Hematopoietic multipotent progenitor cell treated with erythropoietin and hydrocortisone succinate and interleukin-3 and kit ligand, for 8 days (in vitro differentiated cells): ENCODE measurements at regions not wholly inside any gene's neighbourhood (a gene's known extent, or its start where the extent isn't known, plus 50 kb on each side); places are given as distances from the start of the nearest gene placed in this dataset.
A peak's percentile ranks its signal among the peaks of the same experiment; 100 is the strongest.
"Not testable (repeated sequence)": the region's sequence is repeated elsewhere in the genome, so short reads cannot be mapped to it uniquely, and the experiment has no call there.

Experiments used
- DNase-seq: peaks from one replicate; pipeline ENCODE4 v3.0.0-alpha.2; 2015

DNA sequence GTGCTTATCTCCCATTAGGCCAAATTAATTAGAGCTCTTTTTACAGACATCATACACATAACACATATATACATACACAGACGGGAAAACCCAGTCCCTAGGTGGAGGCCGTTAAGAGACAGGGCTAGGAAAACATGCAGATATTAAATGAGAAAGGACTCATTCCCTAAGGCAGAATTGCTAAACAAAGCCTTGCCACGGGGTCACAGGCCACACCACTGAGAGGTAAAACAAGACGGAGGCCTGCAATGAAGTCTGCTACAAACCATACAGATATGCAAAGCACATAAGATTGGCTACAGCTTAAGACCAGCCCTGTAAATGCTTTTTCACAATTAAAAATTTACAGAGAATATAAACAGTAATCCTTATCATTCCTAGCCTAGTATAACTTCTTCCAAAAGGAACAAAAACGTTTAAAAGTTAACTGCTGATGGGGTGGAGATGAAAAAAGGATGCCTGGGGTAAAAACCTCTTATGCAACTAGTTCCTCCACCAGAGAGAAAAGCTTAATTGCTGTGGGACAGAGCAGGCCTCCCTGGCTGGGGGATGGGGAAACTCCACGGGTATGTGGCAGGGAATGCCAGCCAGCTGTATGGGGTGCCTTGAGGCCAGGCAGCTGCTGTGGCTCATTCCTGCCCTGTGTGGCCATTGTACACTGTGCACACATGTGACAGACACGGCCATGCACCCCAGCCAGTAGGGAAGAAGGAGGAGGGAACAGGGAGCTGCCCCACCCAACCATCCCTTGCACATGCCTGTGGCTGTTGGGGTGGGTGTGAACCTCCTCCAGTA lies 481.4 kb upstream of the LMCD1 start:
- DNase-seq, result no peak

DNA sequence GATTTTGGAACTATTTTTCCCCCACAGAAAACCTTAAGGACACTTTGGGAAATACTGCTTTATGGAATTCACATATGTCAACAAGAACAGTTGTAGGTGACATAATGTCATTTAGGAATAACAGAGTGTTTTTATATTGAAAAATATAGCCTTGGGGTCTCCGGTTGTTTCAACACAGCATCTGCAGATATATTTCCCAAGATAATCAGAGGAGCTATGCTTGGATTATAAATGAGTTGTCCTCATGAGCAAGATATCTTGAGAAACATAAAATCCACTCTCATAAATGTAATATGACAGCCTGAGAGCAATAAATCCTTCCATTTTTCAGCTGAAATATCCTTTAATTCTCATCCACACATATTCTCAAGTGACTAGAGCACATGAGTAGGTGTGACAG lies 473.7 kb upstream of the LMCD1 start:
- no peak for DNase-seq

DNA sequence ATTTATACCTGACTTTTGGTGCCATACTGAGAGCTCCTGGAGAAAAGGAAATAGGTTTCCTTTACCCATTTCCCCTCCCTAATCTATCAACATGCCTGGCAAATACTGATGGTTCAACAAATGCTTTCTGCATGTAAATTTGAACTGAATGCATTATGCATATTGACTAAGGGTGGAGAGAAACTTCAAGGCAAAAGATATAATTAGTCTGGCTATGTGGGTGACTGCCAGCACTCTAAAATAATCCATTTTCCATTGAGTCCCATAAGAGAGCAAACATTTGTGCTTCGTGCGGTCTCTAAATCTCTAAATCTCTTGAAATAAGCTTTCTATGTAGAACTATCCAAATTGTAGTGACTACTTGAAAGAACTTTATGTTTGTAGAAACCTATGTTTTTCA lies 451.3 kb upstream of the LMCD1 start:
- no peak for DNase-seq

DNA sequence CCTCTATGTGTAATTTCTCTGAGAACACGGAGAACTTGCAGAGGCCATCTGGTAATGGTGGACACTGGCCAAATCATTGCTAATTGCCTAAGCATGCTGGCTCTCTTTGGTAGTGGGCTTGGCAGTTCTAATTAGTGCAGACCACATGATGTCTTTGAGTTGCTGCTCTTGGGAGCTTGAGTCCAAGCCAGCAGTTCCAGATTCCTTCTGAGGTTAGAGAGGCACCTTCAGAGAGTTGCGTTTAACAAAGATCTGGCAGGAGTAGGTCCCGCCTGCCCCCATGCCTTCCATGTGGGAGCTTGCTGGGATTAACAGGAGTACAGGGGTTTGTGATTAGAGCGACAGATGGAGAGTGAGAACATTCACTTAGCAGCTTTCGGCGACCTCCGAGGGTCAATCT lies 449.0 kb upstream of the LMCD1 start:
- no peak for DNase-seq

DNA sequence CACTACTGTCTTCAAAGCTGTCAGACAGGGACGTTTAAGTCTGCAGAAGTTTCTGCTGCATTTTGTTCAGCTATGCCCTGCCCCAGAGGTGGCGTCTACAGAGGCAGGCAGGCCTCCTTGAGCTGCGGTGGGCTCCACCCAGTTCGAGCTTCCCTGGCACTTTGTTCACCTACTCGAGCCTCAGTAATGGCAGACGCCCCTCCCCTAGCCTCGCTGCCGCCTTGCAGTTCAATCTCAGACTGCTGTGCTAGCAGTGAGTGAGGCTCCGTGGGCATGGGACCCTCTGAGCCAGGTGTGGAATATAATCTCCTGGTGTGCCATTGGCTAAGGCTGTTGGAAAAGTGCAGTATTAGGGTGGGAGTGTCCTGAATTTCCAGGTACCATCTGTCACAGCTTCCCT lies 433.5 kb upstream of the LMCD1 start:
- DNase-seq, result not testable (repeated sequence)

DNA sequence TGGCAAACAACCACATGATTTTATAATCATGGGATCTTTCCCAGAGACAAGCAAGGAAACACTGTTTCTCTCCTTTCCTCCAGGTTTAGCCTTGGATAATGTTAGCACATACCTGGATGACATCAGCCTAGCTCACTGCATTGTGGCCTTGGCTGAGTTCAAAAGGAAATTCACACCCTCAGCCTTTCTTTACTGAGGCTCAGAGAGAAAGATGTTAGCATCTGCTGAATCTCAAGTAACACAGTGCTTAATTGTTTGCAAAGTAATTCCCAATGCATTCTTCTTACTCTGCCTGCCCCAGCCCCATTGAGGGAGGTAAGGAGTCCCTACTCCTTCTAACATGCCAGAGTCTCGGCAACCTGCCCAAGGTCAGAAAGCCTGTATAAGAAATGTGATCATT lies 432.2 kb upstream of the LMCD1 start:
- DNase-seq, result no peak

DNA sequence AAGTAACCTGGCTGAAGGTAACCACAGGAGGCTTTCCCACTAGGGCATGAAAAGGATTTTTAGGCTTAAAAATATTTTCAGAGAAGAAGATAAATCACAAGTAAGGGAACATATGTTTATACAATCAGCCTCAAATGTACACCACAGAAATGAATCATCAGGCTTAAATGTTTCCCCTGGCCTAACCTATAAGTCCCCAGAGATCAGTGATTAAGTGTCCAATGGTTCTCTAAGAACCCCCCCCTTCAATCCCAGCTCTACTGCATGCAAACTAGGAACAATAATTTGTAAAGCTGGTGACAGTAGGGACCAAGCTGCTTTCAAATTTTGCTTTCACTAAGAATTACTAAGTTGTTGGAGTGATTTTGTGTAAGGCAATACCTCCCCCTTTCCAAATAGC lies 431.6 kb upstream of the LMCD1 start:
- no peak for DNase-seq

DNA sequence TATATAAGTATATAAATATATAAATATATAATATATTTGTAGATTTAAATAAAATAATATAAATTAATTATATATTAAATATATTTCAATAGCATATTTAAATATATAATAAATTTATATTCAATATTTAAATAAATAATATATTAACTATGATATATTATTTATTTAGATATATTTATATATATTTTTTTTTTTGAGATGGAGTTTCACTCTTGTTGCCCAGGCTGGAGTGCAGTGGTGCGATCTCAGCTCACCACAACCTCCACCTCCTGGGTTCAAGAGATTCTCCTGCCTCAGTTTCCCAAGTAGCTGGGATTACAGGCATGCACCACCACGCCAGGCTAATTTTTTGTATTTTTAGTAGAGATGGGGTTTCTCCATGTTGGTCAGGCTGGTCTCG lies 426.9 kb upstream of the LMCD1 start:
- DNase-seq, result not testable (repeated sequence)

DNA sequence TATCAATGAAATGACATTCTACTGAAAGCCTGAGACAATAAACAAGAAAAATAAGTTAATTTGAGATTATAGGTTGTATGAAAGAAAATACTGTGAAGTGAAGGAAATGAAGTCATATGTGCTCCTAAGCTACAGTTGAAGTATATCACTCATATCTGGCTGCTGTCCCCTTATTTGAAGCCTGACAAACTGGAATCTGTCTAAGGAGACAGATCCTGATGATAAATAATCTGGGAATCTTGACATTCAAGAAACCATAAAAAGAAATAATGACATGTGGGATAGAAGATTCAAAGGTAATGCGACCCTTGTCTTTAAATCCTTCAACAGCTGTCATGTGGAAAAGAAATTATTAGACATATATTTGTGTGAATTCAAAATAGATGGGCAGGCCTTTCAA lies 424.5 kb upstream of the LMCD1 start:
- DNase-seq, result no peak

DNA sequence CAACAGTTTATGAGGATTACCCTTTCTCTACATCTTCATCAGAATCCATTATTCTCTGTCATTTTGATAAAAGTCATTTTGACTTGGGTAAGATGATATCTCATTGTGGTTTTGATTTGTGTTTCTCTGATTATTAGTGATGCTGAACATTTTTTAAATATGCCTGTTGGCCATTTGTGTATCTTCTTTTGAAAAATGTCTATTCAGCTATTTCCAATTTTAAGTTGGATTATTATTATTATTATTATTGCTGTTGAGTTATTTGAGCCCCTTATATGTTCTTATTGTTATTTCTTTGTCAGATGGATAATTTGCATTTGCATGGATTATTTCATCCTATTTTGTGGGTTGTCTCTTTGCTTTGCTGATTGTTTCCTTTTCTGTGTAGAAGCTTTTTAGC lies 421.2 kb upstream of the LMCD1 start:
- no peak for DNase-seq

DNA sequence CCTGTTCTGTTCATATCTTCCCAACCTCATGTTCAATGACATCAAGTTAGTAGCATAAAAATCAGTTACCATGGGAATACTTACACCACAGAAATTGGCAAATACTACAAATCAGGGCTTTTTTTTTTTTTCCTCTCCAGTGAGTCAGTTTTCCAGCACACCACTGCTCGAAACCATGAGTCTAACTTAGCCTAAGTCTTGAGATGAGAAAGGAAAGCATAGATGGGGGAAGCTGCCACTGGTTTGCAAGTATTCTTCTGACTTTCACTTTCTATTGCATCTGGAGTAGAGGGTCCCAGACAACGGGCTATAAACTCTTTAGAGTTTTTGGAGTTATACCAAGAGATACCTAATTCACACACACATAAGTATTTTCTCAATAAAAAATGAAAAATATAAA lies 416.1 kb upstream of the LMCD1 start:
- DNase-seq, result no peak

DNA sequence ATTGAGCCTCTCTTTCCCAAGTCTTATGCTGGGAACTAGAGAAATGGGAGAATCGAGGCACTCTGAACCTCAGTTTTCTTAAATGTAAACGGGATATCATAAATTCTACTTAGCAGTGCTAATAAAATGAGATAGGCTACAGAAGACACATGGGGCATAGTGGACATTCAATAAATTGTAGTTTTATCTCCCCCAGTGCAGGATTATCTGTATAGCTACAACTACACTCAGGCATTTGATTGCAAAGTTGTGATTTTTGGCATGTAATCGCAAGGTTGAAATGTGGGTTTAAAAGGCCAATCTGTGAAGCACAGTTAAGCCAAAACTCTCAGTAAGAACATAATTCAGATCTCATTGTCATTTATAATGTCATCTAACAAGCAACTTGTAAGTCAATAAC lies 413.7 kb upstream of the LMCD1 start:
- DNase-seq, result no peak

DNA sequence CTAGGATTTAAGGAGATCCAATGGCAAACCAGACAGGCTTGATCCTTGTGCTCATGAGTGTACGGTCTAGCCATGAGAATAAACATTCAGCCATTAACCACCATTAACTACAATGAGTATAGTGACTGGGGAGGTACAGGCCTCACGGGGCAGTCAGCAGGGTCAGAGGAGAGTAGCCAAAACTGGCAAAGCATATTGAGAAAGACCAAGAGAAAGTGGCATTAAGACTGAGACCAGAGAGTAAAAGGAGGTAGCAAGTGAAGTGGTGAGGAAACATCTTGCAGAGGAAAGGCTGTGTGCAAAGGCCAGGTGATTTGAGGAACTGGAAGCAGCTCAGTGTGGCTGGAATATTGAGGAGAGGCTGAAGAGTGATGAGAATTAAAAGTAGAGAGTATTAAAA lies 407.2 kb upstream of the LMCD1 start:
- DNase-seq, result no peak

DNA sequence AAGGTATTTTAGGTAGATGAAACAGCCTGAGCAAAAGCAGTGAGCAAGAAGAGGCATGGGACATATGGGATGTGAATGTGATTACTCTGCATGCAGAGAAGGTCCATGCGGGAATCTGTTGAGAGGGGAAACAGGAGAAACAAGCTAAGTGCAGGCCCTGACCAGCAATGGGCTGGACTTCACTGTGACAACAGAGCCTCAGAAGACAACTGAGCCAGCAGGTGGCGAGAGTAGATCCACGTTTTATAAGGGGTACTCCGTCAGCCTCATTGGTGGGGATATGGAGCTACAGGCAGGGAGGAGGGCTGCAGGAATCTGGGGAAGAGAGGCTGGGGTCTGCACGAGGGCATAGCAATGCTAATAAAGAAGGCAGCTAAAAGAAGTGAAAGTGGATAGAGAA lies 405.9 kb upstream of the LMCD1 start:
- no peak for DNase-seq

DNA sequence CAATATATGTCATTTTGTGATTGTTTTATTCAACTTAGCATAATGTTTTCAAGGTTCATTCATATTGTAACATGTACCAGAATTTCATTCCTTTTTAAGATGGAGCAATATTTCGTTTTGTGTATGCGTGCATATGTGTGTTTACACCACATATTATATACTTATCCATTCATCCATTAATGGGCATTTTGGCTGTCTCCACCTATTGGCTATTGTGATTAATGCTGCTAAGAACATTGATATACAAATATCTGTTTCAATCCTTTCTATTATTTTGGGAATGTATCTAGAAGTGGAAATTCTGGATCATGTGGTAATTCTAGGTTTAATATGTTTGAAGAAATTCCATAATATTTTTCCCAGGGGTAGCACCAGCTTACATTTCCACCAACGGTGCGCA lies 403.9 kb upstream of the LMCD1 start:
- no peak for DNase-seq

DNA sequence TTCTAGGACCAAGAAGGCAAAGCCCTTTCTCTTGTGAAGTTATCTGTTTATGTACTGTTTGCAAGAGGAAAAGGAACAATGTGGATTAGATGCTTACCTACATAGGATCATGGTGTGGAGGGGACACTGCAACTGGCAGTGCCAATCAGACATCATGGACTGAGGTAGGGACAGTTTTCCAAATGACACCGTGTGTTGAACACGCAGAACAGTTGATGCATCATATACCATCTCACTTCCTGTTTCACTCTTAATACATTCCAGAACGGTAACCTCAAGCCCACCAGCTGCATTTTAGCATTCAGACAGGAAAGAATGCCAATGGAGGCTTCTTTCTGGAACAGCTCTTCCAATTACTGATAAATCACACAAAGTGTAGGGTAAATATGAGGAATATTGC lies 397.7 kb upstream of the LMCD1 start:
- DNase-seq, result no peak

DNA sequence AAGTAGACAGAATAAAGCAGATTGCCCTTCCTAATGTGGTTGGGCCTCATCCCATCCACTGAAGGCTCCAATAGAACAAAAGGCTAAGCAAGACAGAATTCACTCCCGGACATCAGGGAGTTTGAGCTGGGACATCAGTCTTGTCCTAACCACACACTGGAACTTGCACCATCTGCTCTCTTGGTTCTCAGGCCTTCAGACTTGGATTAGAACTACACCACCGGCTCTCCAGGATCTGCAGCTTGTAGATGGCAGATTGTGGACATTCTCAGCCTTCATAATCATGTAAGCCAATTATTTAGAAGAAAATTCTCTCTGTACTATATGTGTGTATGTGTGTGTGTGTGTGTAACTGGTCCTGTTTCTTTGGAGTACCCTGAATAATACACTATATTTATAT lies 394.7 kb upstream of the LMCD1 start:
- no peak for DNase-seq

DNA sequence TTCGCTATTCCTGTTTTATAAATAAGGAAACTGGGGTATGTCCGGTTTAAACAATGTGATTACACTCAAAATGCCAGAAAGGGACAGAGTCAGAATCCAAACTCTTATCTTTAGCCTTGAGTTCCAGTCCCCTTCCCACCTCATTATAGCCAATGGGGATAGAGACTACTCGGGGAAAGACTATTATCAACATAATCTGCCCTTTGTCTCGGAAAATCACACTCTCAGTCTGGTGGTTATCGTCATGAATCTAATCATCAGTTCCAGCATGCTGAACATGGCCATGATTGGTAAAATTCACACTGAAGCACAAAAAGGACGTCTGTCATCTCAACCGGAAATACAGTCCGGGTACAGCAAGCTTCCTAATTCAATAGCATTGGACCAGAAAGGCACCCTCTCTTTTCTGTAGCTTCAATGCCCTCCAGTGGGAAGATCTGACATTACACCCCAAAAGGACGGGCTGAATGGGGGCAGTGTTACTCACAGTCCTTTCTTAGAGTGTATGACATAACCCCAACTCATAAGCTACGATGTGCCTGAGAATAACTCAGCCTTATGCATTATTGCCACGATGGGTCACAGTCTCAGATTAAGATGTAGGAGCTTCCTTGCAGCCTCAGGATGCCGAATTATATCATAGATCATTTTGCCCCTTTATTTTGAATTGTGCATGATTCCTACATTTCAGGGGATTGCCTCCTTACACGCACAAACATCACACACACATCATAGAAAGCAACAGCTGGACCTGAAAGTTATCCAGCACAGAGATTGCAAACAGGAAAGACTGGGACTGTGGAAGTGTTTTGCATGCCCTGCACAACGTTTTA lies 390.4 kb upstream of the LMCD1 start:
- DNase-seq, result peak; percentile 72

DNA sequence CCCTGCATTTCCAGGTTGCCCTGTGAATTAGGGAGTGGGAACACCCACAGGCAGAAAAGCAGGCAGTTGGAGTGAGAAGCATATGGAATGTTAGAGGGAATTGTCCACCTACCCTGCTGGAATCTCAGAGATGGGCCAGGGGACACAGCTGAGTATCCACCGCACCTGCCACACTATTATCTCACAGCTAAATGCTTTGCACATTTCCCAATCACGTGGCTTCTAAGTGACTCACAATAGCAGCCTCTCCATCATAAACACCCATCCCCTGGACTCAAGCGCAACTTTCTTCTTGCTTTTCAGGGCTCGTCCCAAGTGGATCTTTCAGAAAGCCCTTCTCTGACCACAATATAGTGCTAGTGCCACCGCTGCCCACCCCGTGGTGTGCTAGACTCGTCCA lies 389.0 kb upstream of the LMCD1 start:
- no peak for DNase-seq

DNA sequence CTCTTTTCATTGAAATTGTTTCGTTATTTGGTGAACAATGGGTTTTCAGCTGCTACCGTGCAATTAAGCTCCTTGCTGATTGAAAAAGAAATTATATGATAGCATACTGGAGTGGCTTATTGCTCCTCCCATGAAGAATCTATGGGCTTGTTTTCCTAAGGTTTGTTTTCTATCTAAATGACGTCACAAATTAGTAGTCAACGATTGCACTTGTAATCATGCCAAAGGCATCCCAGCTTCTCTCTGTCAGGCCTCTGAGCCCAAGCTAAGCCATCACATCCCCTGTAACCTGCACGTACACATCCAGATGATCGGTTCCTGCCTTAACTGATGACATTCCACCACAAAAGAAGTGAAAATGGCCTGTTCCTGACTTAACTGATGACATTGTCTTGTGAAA lies 388.0 kb upstream of the LMCD1 start:
- DNase-seq, result no peak

DNA sequence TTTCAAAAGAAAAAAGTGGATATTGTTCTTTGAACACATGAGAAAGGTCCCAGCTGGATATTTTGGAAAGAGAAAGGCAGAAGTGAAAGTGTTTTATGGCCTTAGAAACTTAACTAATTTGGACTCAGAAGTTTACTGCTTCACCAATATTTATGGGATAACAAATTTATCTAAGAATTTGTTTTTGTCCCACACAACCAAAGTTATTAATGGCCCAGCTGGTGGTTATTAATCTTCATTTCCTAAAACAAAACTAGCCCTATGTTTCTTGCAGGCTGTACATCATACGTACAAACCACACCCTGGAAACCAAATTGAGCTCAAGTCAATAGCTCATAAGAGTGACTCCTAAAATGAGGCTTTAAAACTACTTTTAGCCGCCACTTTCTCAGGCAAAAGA lies 372.9 kb upstream of the LMCD1 start:
- DNase-seq, result no peak

DNA sequence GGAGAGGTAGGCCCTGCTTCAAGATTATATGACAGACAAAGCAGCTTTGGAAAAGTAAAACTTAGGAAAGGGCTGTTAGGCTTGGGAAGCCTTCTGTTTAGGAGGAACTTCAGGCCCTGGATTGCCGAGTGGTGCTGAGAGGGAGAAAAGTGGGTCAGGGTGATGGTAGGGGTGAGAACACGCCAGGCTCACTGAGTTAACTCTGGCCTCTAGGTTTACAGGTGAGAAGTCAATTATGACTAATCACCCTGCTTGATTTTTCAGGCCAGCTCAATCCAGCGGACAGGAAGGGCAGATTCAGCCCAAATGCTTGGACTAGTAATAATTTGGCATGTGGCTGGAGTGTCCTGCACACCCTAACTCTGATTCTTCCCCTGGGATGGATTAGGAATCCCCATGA lies 365.1 kb upstream of the LMCD1 start:
- no peak for DNase-seq

DNA sequence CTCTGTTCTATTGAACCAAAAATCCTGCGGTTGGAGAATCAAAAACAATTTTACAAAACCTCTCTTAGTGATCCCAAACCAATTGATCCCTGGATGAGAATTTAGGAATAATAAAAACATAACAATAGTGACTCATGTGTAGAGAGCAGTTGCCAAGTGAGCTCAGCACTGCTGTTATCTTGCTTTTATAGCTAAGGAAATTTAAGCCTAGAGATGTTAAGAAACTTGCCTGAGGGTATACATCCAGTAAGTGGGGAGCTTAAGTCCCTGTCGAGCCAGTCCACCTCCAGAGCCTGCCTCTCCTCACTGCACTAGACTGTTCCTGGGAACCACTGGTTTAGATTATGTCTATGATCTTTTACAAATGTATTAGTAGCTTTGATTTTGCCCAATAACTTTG lies 358.4 kb upstream of the LMCD1 start:
- no peak for DNase-seq

DNA sequence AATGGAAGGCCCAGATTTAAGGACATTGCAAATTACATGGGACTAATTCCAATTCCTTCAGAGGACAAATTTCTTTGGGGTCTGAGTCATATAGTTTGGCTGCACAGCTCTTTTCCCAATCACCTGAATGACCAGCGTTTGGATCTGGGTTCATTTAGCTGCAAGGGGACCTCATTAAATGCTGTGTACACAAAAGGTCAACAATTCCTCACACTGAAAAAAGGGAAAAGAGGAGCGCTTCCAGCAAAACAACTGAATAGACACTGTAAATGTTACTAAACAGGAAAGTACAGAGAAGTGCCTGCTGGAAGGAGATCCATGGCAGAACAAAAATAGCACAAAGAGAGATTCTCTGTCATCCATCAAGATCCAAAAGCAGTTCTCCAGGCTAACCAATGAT lies 356.0 kb upstream of the LMCD1 start:
- DNase-seq, result no peak

DNA sequence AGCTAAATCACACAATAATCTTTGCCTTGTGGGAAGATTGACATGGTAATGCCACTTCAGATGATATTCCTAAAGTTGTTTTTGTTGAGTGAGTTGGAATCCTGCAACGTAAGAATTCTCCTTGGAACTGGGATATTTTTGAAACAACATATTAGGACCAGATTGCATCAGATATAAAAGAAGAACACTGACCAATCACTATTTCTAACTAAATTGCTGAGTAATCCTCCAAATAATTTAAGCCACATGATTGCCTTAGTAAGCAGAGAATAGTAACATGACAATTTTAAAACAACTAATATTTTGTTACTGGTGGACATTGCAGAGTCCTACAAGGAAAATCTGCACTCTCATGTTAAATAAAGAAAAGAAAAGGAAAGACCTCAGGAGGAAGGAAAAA lies 353.9 kb upstream of the LMCD1 start:
- DNase-seq, result no peak
